SK-N-MC (cell line): ENCODE measurements at regions not wholly inside any gene's neighbourhood (a gene's known extent, or its start where the extent isn't known, plus 50 kb on each side); places are given as distances from the start of the nearest gene placed in this dataset.

Source experiments
- EZH2 ChIP-seq: fragments of 200-600 bp; sonication (generic); IDR thresholded peaks from one replicate; pipeline ENCODE4 v1.6.1; 2017; ENCODE audit warnings: antibody characterized with exemption
- POLR2AphosphoS5 ChIP-seq: IDR thresholded peaks from 2 replicates; pipeline ENCODE4 v1.6.1; 2012; ENCODE audit warnings: mild to moderate bottlenecking, low read depth, low read length, borderline replicate concordance

DNA sequence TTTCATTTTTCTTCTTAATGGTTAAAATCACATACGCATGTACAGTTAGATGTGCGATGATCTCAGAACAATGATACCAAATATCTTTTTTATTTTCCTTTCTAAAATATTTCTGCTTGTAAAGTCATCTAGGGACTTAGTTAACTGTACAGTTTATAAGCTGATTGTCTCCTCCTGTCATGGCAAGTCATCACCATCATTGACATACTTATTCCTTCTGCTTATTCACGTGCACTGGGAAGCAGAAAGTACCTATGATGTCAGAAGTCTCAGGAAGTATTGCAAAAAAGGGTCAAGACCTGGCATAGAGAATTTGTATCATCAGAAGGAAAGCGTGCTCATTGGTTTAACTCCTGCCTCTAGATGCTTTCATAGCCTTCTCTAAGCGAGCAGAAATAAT lies 154.2 kb downstream of the DSC3 start:
- TF ChIP-seq EZH2 (no peak), POLR2AphosphoS5 (no peak)
